ENCODE measurements at regions not wholly inside any gene's neighbourhood (a gene's known extent, or its start where the extent isn't known, plus 50 kb on each side); places are given as distances from the start of the nearest gene placed in this dataset.

DNA sequence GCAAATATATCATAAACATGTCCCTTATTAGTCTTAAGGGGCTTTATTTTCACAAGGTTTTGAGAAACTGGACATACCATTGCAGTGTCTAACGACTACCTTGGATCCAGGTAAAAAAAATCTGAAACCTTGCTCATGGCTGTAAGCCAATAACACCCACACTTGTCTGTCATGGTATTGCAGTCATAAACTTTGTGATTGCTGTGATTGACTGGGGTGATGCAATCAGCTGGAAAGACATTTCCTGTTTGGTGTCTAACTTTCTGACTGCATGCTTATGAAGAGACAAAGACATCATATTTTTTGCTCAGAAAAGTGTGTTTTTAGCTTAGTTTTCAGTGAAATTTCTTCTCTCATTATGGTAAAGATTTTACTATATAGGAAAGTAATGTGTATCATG, 635.0 kb downstream of the TSN start:
- intact Hi-C loops (cut with DNase I; ENCODE audit: low total_unique reads): no loop called here
- H3K27ac ChIP-seq: no peak overlapping the region
- no peaks in the 10 kb centered on the region for H3K4me1 ChIP-seq
- TF ChIP-seq, protein P1, sequence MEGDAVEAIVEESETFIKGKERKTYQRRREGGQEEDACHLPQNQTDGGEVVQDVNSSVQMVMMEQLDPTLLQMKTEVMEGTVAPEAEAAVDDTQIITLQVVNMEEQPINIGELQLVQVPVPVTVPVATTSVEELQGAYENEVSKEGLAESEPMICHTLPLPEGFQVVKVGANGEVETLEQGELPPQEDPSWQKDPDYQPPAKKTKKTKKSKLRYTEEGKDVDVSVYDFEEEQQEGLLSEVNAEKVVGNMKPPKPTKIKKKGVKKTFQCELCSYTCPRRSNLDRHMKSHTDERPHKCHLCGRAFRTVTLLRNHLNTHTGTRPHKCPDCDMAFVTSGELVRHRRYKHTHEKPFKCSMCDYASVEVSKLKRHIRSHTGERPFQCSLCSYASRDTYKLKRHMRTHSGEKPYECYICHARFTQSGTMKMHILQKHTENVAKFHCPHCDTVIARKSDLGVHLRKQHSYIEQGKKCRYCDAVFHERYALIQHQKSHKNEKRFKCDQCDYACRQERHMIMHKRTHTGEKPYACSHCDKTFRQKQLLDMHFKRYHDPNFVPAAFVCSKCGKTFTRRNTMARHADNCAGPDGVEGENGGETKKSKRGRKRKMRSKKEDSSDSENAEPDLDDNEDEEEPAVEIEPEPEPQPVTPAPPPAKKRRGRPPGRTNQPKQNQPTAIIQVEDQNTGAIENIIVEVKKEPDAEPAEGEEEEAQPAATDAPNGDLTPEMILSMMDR (IDR thresholded peaks at IDR 0.05): no peak
- H3K36me3 ChIP-seq: no peaks in the 10 kb centered on the region
- DNase-seq: no peak
- no peaks in the 10 kb centered on the region for H3K27me3 ChIP-seq
- no peak overlapping the region for H3K4me3 ChIP-seq
- H3K9me3 ChIP-seq: peaks cover 0 to 8% (median 0%) of the 10 kb centered on the region in 3 donors

DNA sequence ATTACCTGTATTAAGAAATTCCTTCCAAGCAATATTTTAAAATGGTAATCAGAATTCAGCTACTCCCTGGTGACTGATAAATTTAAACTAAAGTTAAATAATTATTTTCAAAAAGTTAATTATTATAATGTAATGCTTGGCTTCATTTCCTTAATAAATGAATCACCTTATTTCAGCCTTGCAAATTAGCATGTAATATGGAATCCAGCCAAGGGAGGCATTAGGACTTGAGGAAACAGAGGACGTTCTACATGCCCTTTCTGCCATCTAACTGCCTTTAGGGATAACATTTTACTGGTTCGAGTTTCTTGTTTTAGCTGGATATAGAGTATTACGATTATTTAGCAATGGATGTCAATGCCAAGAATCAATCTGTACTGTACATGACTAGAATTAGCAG, 636.3 kb downstream of the TSN start:
- Histone ChIP-seq H3K27ac (no peak overlapping the region), H3K36me3 (no peaks in the 10 kb centered on the region), H3K27me3 (no peaks in the 10 kb centered on the region), H3K4me1 (no peaks in the 10 kb centered on the region), H3K9me3 (peaks cover 0 to 8% (median 0%) of the 10 kb centered on the region in 3 donors), H3K4me3 (no peak overlapping the region)
- intact Hi-C loops (cut with DNase I; ENCODE audit: low total_unique reads): no loop called here
- TF ChIP-seq, protein P1 (IDR thresholded peaks at IDR 0.05): no peak
- no peak for DNase-seq

DNA sequence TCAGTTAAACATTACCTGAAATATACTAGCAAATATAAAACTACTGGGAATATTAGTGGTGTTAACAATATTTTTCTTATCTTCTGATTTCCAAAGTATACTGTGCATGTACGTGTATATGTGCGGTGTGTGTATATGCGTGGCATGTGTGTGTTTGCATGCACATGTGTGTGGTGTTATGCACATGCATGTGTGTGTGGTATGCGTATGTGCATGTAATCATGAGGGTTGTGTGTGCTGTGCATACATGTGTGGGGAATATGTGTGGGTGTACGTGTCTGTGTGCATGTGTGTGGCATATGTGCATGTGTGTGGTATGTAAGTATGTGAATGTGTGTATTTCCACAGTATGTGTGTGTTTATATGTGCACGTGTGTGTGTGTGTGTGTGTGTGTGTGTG, 640.2 kb downstream of the TSN start:
- Histone ChIP-seq H3K9me3 (no peaks in the 10 kb centered on the region), H3K27ac (no peak overlapping the region), H3K4me3 (no peak overlapping the region), H3K36me3 (no peaks in the 10 kb centered on the region), H3K4me1 (no peaks in the 10 kb centered on the region), H3K27me3 (no peaks in the 10 kb centered on the region)
- TF ChIP-seq, protein P1 (IDR thresholded peaks at IDR 0.05): no peak
- intact Hi-C loops (cut with DNase I; ENCODE audit: low total_unique reads): no loop called here
- DNase-seq: no peak

DNA sequence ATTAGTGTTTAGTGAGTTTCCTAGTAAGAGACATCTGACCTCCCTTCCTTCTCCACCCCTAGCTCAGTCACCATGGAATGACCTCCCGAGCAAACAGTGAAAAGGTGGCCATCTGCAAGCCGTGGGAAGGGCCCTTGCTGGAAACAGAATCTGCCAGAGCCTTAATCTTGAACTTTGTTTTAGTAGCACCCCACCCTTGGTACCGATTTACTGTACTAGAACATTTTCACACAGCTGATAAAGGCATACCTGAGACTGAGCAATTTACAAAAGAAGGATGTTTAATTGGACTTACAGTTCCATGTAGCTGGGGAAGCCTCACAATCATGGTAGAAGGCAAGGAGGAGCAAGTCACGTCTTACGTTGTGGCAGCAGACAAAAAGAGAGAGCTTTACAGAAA, 655.8 kb downstream of the TSN start:
- intact Hi-C loops (cut with DNase I; ENCODE audit: low total_unique reads): no loop called here
- DNase-seq: no peak
- H3K9me3 ChIP-seq: no peaks in the 10 kb centered on the region
- TF ChIP-seq, protein P1 (IDR thresholded peaks at IDR 0.05): no peak
- H3K4me3 ChIP-seq: no peak overlapping the region
- no peak overlapping the region for H3K27ac ChIP-seq
- no peaks in the 10 kb centered on the region for H3K27me3 ChIP-seq
- H3K4me1 ChIP-seq: peaks cover 0 to 11% (median 3%) of the 10 kb centered on the region in 4 donors
- H3K36me3 ChIP-seq: no peaks in the 10 kb centered on the region

DNA sequence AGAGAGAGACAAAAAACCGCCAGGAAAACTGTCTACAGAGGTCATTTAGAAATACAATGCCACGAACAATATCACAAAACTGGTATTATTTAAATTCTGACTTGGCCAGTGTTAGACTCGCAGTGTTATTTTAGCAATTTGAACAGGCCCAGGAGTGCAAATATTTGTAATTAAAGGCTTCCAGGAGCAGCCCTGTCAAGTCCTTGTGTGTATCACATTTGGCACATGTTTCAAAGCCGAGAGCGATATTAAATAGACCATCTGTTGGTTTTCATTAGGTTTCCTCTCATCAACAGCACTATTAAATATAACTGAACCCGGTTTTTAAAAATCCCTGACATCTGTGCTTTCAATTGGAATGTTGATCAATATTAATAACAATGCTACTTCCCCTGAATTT, 656.9 kb downstream of the TSN start:
- no peak overlapping the region for H3K27ac ChIP-seq
- no peak for DNase-seq
- no peaks in the 10 kb centered on the region for H3K9me3 ChIP-seq
- intact Hi-C loops (cut with DNase I; ENCODE audit: low total_unique reads): no loop called here
- H3K4me1 ChIP-seq: peaks cover 0 to 2% (median 0%) of the 10 kb centered on the region in 4 donors
- no peaks in the 10 kb centered on the region for H3K27me3 ChIP-seq
- H3K36me3 ChIP-seq: no peaks in the 10 kb centered on the region
- H3K4me3 ChIP-seq: no peak overlapping the region
- TF ChIP-seq, protein P1 (IDR thresholded peaks at IDR 0.05): no peak

DNA sequence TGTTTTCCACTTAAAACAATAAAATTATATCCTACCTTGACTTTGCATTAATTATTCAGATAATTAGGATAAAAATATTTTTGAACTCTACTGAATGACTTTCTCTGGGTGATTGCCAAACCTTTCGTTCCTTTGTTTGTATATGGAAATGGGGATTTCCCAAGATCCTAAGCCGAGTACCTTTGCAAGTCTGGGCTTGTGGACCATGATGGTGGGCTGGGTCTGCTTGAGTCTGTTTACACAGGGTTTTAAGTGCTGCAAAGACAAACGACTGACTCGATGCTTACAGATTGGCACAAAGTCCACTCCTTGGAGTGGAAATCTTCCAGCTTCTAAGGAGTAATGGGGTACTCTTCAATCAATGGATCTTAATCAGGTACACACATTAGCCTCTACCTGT, 659.5 kb downstream of the TSN start:
- intact Hi-C loops (cut with DNase I; ENCODE audit: low total_unique reads): no loop called here
- H3K36me3 ChIP-seq: no peaks in the 10 kb centered on the region
- no peak overlapping the region for H3K27ac ChIP-seq
- DNase-seq: no peak
- H3K4me3 ChIP-seq: no peak overlapping the region
- H3K27me3 ChIP-seq: no peaks in the 10 kb centered on the region
- H3K4me1 ChIP-seq: no peaks in the 10 kb centered on the region
- H3K9me3 ChIP-seq: no peaks in the 10 kb centered on the region
- TF ChIP-seq, protein P1 (IDR thresholded peaks at IDR 0.05): no peak
